ENCODE measurements at regions not wholly inside any gene's neighbourhood (a gene's known extent, or its start where the extent isn't known, plus 50 kb on each side); places are given as distances from the start of the nearest gene placed in this dataset.
"Not testable (repeated sequence)": the region's sequence is repeated elsewhere in the genome, so short reads cannot be mapped to it uniquely, and the experiment has no call there.

- DNase-seq, result no peak
These were observed 165.0 kb downstream of the GLUL start for GRCh38 chr1:182226618-182227017.

GRCh38 chr1:182225755-182226154 lies 164.2 kb upstream of the ZNF648 start:
- DNase-seq, result not testable (repeated sequence)

GRCh38 chr1:182221990-182222389 lies 160.5 kb upstream of the ZNF648 start:
- not testable (repeated sequence) for DNase-seq

GRCh38 chr1:182221367-182221766 lies 159.9 kb upstream of the ZNF648 start:
- DNase-seq, result not testable (repeated sequence)

- DNase-seq, result no peak
These were observed 156.5 kb upstream of the ZNF648 start for GRCh38 chr1:182217967-182218366.

GRCh38 chr1:182217071-182217470 lies 155.6 kb upstream of the ZNF648 start:
- no peak for DNase-seq

DNA sequence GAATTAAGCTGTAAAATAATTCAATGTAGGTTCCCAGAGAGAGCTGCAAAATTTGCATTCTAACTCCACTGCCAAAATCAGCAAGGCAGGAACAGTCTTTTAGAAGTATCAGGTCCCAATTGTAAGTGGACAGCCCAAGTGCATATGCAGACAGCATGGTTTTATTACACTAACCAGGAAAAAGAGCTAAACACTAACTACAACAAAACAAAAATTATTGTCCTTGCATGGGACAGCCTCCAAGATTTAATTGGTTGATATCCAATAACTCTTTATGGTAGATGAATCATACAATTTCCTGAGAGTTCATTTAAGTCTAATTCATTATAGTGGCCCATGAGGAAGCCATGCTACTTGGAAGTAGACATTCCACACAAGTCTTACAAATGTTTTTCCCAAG lies 154.3 kb upstream of the ZNF648 start:
- DNase-seq, result no peak

- DNase-seq, result no peak
These were observed 151.7 kb upstream of the ZNF648 start for GRCh38 chr1:182213163-182213562.

DNA sequence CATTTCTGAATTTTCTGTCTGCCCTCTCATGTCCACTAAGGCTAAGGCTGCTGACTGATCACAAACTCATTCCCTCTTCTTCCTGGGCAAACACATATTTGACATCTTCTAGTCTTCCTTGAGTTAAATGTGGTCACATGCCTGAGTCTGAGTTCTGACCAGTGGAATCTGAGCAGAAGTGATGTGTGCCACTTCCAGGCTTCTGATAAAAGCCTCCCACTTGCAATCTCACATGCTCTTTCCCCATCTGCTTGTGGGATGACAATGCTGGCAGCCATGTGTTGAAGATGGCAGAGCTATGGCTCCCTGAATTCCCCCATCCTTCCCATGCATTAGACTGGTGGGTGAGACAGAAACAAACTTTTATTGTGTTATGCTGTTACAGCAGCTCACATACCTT lies 149.9 kb upstream of the ZNF648 start:
- DNase-seq, result no peak

GRCh38 chr1:182210417-182210816 lies 148.9 kb upstream of the ZNF648 start:
- no peak for DNase-seq

- DNase-seq, result no peak
These were observed 145.8 kb upstream of the ZNF648 start for GRCh38 chr1:182207300-182207699.

- DNase-seq, result no peak
These were observed 145.2 kb upstream of the ZNF648 start for GRCh38 chr1:182206626-182207239.

GRCh38 chr1:182205351-182206022 lies 144.0 kb upstream of the ZNF648 start:
- no peak for DNase-seq

DNA sequence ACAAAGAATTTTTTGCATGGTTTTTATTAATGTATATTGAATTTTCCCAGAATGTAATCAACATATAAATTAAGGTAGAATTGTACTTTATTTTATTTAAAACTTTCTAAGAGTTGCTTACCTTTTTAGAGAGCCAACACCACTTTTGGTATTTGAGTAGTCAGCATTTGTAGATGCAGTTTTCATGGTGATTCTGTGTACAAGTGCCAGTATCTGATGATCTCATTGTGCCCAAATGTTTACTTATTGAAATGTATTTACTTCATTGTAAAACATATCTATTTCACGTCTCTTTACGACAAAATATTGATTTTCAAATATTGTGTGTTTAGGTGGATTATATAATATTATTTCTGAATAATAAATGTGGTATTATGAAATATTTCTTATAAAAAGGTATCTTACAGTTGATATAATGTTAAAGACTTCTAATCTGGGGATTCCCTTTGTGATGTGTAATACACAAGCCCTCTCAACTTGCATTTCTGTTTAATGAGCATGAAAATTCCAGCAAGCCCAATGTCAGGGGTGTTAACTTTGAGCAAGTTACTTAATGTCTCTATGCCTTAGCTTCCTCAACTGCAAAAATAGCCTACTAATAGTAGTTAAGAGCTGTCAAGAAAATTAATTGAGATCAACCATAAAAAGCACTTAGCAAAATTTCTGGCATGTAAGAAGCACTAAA lies 141.8 kb upstream of the ZNF648 start:
- DNase-seq, result no peak

DNA sequence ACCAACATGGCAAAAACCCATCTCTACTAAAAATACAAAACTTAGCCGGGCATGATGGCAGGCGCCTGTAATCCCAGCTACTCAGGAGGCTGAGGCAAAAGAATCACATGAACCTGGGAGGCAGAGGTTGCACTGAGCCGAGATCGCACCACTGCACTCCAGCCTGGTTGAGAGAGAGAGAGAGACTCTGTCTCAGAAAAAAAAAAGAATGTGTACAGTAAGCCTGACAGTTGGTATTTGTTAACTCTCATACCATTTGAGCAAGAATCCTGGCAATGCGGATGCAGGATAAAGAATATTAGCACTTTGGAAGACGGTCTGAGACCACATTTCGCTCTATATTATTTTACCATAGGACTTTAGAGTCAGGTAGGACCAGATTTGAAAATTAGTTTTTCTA lies 140.0 kb upstream of the ZNF648 start:
- DNase-seq, result not testable (repeated sequence)

DNA sequence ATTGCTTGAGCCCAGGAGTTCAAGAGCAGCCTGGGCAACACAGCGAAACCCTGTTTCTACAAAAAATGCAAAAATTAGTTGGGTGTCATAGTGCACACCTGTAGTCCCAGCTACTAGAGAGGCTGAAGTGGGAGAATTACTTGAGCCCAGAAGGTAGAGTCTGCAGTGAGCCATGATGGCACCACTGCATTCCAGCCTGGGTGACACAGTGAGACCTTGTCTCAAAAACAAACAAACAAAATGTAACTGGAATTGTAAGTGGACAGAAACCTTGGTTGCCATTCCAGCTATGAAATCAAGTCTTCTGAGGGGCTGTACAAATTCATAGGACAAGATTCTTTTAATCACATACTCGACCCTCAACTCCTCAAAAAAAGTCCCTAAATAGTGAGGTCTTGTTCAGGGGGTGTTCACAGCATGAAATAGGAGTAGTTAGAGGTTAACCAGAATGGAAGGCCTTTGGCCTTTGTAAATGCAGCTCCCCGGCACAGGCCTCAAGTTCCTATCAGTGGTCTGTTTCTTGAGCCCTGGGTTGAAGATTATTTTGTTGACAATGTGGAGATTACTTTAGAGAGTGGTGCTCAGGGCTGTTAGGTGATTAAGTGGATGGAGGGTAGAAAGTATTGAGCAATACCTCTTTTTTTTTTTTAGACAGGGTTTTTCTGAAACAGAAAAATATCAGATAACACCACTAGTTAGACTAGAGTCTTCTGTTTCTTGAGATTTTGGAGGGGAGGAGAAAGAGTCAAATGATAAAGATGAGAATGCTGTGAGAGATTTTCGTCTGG lies 138.7 kb upstream of the ZNF648 start:
- no peak for DNase-seq

DNA sequence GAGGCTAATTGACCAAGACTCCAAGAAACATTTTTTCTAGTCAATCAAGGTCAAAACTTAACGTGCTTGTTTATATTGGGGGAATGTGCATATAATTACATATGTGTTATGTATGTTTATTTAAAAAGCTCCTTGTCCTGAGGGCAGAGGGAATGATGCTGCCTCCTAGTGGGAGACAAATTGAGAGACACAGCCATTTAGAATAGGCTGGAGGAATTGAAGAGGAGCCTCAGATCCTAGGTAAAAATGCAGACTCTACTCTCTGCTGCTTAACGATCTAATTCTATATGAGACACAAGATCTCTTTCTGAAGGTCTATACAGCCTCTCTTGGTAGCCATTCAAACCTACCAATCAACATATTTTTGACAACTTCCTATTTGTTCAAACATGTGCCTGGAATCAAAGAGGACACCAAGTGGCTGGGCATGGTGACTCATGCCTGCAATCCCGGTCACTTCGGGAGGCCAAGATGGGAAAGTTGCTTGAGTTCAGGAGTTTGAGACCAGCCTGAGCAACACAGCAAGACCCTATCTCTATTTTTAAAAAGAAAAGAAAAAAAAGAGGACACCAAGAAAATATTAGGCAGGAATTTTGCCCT lies 136.6 kb upstream of the ZNF648 start:
- no peak for DNase-seq

DNA sequence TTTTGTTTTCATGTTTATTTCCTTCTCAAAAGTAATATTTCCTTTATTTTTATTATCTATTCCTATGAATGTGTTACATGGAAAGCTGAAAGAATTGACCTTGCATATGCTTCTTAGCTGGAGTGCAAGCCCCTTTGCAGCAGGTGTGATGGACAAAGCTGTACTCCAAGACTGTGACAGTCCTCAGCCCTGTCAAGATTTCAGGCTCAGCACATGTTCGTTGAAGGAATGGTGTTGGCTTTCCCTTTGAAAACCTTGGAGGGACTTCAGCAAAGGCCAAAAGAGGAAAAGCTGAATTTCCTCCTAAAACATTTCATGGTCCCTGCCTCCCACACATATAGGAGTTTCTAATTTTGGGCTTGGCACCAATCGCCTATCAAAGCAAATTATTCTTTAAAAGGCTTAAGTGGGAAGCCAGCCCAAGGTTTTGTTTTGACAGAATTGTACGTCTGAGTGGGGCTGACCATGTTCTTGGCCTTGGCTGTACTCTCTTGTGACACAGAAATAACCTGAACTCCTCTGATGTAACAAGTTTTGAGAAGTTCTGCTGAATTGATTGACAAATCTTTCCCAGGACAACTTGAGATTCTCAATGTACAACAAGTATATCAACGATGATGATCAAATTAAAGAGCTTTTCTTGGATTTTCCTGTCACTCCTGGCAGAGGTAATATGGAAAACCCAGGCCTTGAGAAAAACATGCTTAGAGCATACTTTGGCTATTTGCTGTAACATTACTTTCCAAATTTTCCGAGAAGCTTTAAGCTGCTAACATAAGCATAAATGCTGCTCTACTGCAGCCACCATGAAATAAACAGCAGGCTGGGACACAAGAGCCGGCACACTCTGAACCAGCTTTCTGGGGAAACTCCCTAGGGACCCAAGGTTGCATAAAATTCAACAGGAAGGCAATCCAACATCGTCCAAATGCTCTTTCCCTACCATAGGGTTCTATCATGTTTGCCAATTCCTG lies 135.7 kb upstream of the ZNF648 start:
- DNase-seq, result no peak

- no peak for DNase-seq
These were observed 134.2 kb upstream of the ZNF648 start for GRCh38 chr1:182195733-182196132.

GRCh38 chr1:182193908-182194550 lies 132.5 kb upstream of the ZNF648 start:
- no peak for DNase-seq

- no peak for DNase-seq
These were observed 131.5 kb upstream of the ZNF648 start for GRCh38 chr1:182192966-182193365.
